ENCODE measurements at regions not wholly inside any gene's neighbourhood (a gene's known extent, or its start where the extent isn't known, plus 50 kb on each side); places are given as distances from the start of the nearest gene placed in this dataset.

- DNase-seq (ENCODE audit: low read depth in 2 of 2, low spot score in 1 of 2): no peak
Measured at GRCh38 chr7:136807598-136807997, 60.9 kb upstream of the CHRM2 start.

GRCh38 chr7:136803028-136803427, 65.4 kb upstream of the CHRM2 start:
- no peak for DNase-seq (ENCODE audit: low read depth in 2 of 2, low spot score in 1 of 2)

GRCh38 chr7:136783934-136784333, 84.5 kb upstream of the CHRM2 start:
- DNase-seq (ENCODE audit: low read depth in 2 of 2, low spot score in 1 of 2): no peak

- no peak for DNase-seq (ENCODE audit: low read depth in 2 of 2, low spot score in 1 of 2)
Measured at GRCh38 chr7:136741941-136742340, 126.5 kb upstream of the CHRM2 start.

- no peak for DNase-seq (ENCODE audit: low read depth in 2 of 2, low spot score in 1 of 2)
Measured at GRCh38 chr7:136728945-136729344, 139.5 kb upstream of the CHRM2 start.

GRCh38 chr7:136726460-136726859, 142.0 kb upstream of the CHRM2 start:
- DNase-seq (ENCODE audit: low read depth in 2 of 2, low spot score in 1 of 2): no peak

GRCh38 chr7:136717910-136718557, 150.4 kb upstream of the CHRM2 start:
- DNase-seq (ENCODE audit: low read depth in 2 of 2, low spot score in 1 of 2): no peak

- no peak for DNase-seq (ENCODE audit: low read depth in 2 of 2, low spot score in 1 of 2)
Measured at GRCh38 chr7:136714062-136714461, 154.4 kb upstream of the CHRM2 start.

GRCh38 chr7:136710751-136711150, 157.7 kb upstream of the CHRM2 start:
- DNase-seq (ENCODE audit: low read depth in 2 of 2, low spot score in 1 of 2): no peak

- no peak for DNase-seq (ENCODE audit: low read depth in 2 of 2, low spot score in 1 of 2)
Measured at GRCh38 chr7:136709876-136710275, 158.6 kb upstream of the CHRM2 start.

- DNase-seq (ENCODE audit: low read depth in 2 of 2, low spot score in 1 of 2): no peak
Measured at GRCh38 chr7:136702913-136703312, 165.5 kb upstream of the CHRM2 start.

GRCh38 chr7:136698977-136699376, 169.5 kb upstream of the CHRM2 start:
- DNase-seq (ENCODE audit: low read depth in 2 of 2, low spot score in 1 of 2): no peak

GRCh38 chr7:136698231-136698630, 170.2 kb upstream of the CHRM2 start:
- no peak for DNase-seq (ENCODE audit: low read depth in 2 of 2, low spot score in 1 of 2)

GRCh38 chr7:136697271-136697670, 171.2 kb upstream of the CHRM2 start:
- no peak for DNase-seq (ENCODE audit: low read depth in 2 of 2, low spot score in 1 of 2)

- DNase-seq (ENCODE audit: low read depth in 2 of 2, low spot score in 1 of 2): no peak
Measured at GRCh38 chr7:136693166-136694119, 175.0 kb upstream of the CHRM2 start.

GRCh38 chr7:136692221-136692620, 176.2 kb upstream of the CHRM2 start:
- DNase-seq (ENCODE audit: low read depth in 2 of 2, low spot score in 1 of 2): no peak

GRCh38 chr7:136688601-136689000, 179.9 kb upstream of the CHRM2 start:
- DNase-seq (ENCODE audit: low read depth in 2 of 2, low spot score in 1 of 2): no peak

- no peak for DNase-seq (ENCODE audit: low read depth in 2 of 2, low spot score in 1 of 2)
Measured at GRCh38 chr7:136687693-136688322, 180.6 kb upstream of the CHRM2 start.

GRCh38 chr7:136685501-136686173, 182.8 kb upstream of the CHRM2 start:
- no peak for DNase-seq (ENCODE audit: low read depth in 2 of 2, low spot score in 1 of 2)

- no peak for DNase-seq (ENCODE audit: low read depth in 2 of 2, low spot score in 1 of 2)
Measured at GRCh38 chr7:136677471-136678365, 190.7 kb upstream of the CHRM2 start.

Measured in stimulated activated CD8-positive, alpha-beta memory T cell treated with anti-CD3 and anti-CD28 coated beads, Interleukin-4, amount 100 ng/mL, for 1 hour (primary cell).